Uterus (tissue), 2 donors: ENCODE measurements at regions not wholly inside any gene's neighbourhood (a gene's known extent, or its start where the extent isn't known, plus 50 kb on each side); places are given as distances from the start of the nearest gene placed in this dataset.

Source experiments
- CTCF ChIP-seq, 4 experiments: fragments of 200-600 bp in 2 of 4; fragments of 450-650 bp in 2 of 4; sonication (generic) in 2 of 4; IDR thresholded peaks; one replicate each; pipeline ENCODE4 v1.5.1; 2016 to 2019; ENCODE audit warnings: antibody characterized with exemption in 4 of 4, mild to moderate bottlenecking in 2 of 4, moderate library complexity in 1 of 4
- POLR2A ChIP-seq, 2 donors: fragments of 450-650 bp; IDR thresholded peaks; one replicate each; pipeline ENCODE4 v1.6.1; 2016; ENCODE audit warnings: antibody characterized with exemption in 2 of 2, mild to moderate bottlenecking in 1 of 2, moderate library complexity in 1 of 2

GRCh38 chr5:91538179-91538578 lies 155.1 kb upstream of the ARRDC3 start:
- TF ChIP-seq CTCF (IDR thresholded peaks at IDR 0.05) (no peak), POLR2A (IDR thresholded peaks at IDR 0.05) (no peak)
